ENCODE measurements at regions not wholly inside any gene's neighbourhood (a gene's known extent, or its start where the extent isn't known, plus 50 kb on each side); places are given as distances from the start of the nearest gene placed in this dataset.

DNA sequence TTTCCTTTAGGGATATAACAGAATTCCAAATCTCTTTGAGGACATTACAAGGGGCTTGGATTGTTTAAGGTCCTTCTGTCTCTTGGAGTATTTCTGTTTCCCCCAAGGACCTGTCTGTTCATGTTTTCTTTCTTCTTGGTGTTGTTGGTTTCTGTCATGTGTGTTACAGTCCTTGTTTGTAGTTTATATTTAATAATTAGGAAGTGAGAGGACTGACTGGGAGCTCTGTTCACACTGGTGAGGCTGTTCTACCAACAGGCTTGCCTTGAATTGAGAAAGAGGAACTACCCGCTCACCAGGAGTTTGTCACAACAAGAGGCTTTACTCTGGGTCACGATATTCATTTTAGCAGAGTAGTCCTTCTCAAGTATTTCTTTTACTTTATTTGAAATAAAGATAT, 119.2 kb upstream of the SV2C start:
- Histone ChIP-seq H2BK5ac (ENCODE audit: insufficient read length, low read length) (no peak overlapping the region), H2BK15ac (ENCODE audit: low read depth, low read length) (no peak overlapping the region), H3K27ac (ENCODE audit: insufficient read length, low read depth, low read length) (no peak overlapping the region), H3K79me1 (ENCODE audit: insufficient read depth, low read depth, low read length, poor library complexity, severe bottlenecking) (no peaks in the 10 kb centered on the region), H3K56ac (ENCODE audit: insufficient read length, low read depth, low read length) (no peak overlapping the region), H3K23ac (ENCODE audit: insufficient read length, low read depth, low read length) (no peak overlapping the region), H3T11ph (ENCODE audit: low read length) (no peak overlapping the region), H3K9ac (ENCODE audit: extremely low read depth, insufficient read length, low read length) (no peak overlapping the region), H4K20me1 (ENCODE audit: control insufficient read depth, insufficient read depth, insufficient read length) (no peaks in the 10 kb centered on the region), H4K8ac (replicated peaks; ENCODE audit: insufficient read length, low read depth, low read length) (no peak overlapping the region), H3K9me3 (ENCODE audit: control insufficient read depth, low read depth, low read length) (peaks cover 4% of the 10 kb centered on the region), H3K18ac (ENCODE audit: insufficient read length, low read depth, low read length) (no peak overlapping the region), H3K4me2 (ENCODE audit: insufficient read depth, insufficient read length, low read length) (no peak overlapping the region), H2BK12ac (ENCODE audit: insufficient read length, low read depth, low read length) (no peak overlapping the region), H3K27me3 (ENCODE audit: insufficient read depth, low read length) (no peaks in the 10 kb centered on the region; the same call in 1 of the 2 replicates), H2AFZ (ENCODE audit: low read length) (no peak overlapping the region), H3K14ac (ENCODE audit: insufficient read depth, low read length) (no peak overlapping the region), H3K23me2 (ENCODE audit: insufficient read length, low read depth, low read length, poor library complexity, severe bottlenecking) (no peaks in the 10 kb centered on the region), H3K4ac (ENCODE audit: low read depth, low read length) (no peak overlapping the region), H4K5ac (ENCODE audit: insufficient read length, low read depth, low read length) (no peak overlapping the region), H2BK20ac (ENCODE audit: low read depth, low read length, poor library complexity, severe bottlenecking) (no peak overlapping the region), H4K91ac (ENCODE audit: insufficient read length, low read depth, low read length) (no peak overlapping the region), H2BK120ac (ENCODE audit: low read depth, low read length, poor library complexity, severe bottlenecking) (no peak overlapping the region), H3K79me2 (ENCODE audit: insufficient read depth, low read length) (no peaks in the 10 kb centered on the region), H3K4me1 (ENCODE audit: insufficient read depth, low read length) (no peaks in the 10 kb centered on the region), H2AK5ac (ENCODE audit: insufficient read length, low read length) (no peak overlapping the region)
- DNase-seq: no peak
- H3K36me3 Mint-ChIP-seq (ENCODE audit: insufficient read depth in 1 of 3, low read depth in 3 of 3): peaks cover 5 to 17% (median 11%) of the 10 kb centered on the region in 3 experiments
- H3K9me3 Mint-ChIP-seq: peaks cover 32 to 51% of the 10 kb centered on the region in 2 experiments
- TF ChIP-seq, protein P1, sequence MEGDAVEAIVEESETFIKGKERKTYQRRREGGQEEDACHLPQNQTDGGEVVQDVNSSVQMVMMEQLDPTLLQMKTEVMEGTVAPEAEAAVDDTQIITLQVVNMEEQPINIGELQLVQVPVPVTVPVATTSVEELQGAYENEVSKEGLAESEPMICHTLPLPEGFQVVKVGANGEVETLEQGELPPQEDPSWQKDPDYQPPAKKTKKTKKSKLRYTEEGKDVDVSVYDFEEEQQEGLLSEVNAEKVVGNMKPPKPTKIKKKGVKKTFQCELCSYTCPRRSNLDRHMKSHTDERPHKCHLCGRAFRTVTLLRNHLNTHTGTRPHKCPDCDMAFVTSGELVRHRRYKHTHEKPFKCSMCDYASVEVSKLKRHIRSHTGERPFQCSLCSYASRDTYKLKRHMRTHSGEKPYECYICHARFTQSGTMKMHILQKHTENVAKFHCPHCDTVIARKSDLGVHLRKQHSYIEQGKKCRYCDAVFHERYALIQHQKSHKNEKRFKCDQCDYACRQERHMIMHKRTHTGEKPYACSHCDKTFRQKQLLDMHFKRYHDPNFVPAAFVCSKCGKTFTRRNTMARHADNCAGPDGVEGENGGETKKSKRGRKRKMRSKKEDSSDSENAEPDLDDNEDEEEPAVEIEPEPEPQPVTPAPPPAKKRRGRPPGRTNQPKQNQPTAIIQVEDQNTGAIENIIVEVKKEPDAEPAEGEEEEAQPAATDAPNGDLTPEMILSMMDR (conservative IDR thresholded peaks at IDR 0.05): no peak
- H3K27ac Mint-ChIP-seq: no peak overlapping the region
- H3K4me3 Mint-ChIP-seq: no peak overlapping the region
- H3K4me1 Mint-ChIP-seq: no peaks in the 10 kb centered on the region
- no CpG with 5 or more reads among the region's 2 CpGs for WGBS (ENCODE audit: extremely low coverage, insufficient read length, low lambda C conversion rate)
- peaks cover 10% of the 10 kb centered on the region for H3K27me3 Mint-ChIP-seq (ENCODE audit: low read depth)

Data from H9 (cell line).